GM18508 (cell line): ENCODE measurements at regions not wholly inside any gene's neighbourhood (a gene's known extent, or its start where the extent isn't known, plus 50 kb on each side); places are given as distances from the start of the nearest gene placed in this dataset.

Experiments
- ATAC-seq: cut with Tn5 transposase; IDR thresholded peaks from one replicate; pipeline ENCODE4 v1.9.1; 2021; ENCODE audit warnings: moderate number of reproducible peaks; ENCODE audit not compliant: insufficient read depth, unreplicated experiment

GRCh38 chr14:71632440-71632946 lies 299.7 kb upstream of the RGS6 start:
- ATAC-seq: no peak

- no peak for ATAC-seq
Observed at GRCh38 chr14:71636076-71636475, 296.2 kb upstream of the RGS6 start.

- no peak for ATAC-seq
Observed at GRCh38 chr14:71636820-71637471, 295.3 kb upstream of the RGS6 start.

- no peak for ATAC-seq
Observed at GRCh38 chr14:71638523-71639196, 293.6 kb upstream of the RGS6 start.

- ATAC-seq: no peak
Observed at GRCh38 chr14:71642715-71643114, 289.5 kb upstream of the RGS6 start.

GRCh38 chr14:71645656-71646055 lies 286.6 kb upstream of the RGS6 start:
- no peak for ATAC-seq

GRCh38 chr14:71646518-71646917 lies 285.7 kb upstream of the RGS6 start:
- ATAC-seq: no peak

GRCh38 chr14:71647086-71647784 lies 285.0 kb upstream of the RGS6 start:
- no peak for ATAC-seq

- ATAC-seq: no peak
Observed at GRCh38 chr14:71648725-71649124, 283.5 kb upstream of the RGS6 start.

GRCh38 chr14:71650187-71650755 lies 282.0 kb upstream of the RGS6 start:
- no peak for ATAC-seq

GRCh38 chr14:71651228-71651627 lies 281.0 kb upstream of the RGS6 start:
- no peak for ATAC-seq

GRCh38 chr14:71652368-71652767 lies 279.9 kb upstream of the RGS6 start:
- ATAC-seq: no peak

- no peak for ATAC-seq
Observed at GRCh38 chr14:71654810-71655209, 277.4 kb upstream of the RGS6 start.

- ATAC-seq: no peak
Observed at GRCh38 chr14:71658261-71658860, 273.9 kb upstream of the RGS6 start.

GRCh38 chr14:71659159-71659558 lies 273.1 kb upstream of the RGS6 start:
- ATAC-seq: no peak

GRCh38 chr14:71661441-71661840 lies 270.8 kb upstream of the RGS6 start:
- ATAC-seq: no peak

GRCh38 chr14:71662291-71662790 lies 269.9 kb upstream of the RGS6 start:
- no peak for ATAC-seq

- ATAC-seq: no peak
Observed at GRCh38 chr14:71665157-71665556, 267.1 kb upstream of the RGS6 start.

GRCh38 chr14:71665781-71666180 lies 266.4 kb upstream of the RGS6 start:
- ATAC-seq: no peak

- ATAC-seq: no peak
Observed at GRCh38 chr14:71666571-71667145, 265.6 kb upstream of the RGS6 start.
